SH-SY5Y (cell line): ENCODE measurements at regions not wholly inside any gene's neighbourhood (a gene's known extent, or its start where the extent isn't known, plus 50 kb on each side); places are given as distances from the start of the nearest gene placed in this dataset.

Experiments
- GATA2 ChIP-seq: IDR thresholded peaks from 2 replicates; pipeline ENCODE4 v1.6.1; 2011; ENCODE audit warnings: mild to moderate bottlenecking, low read depth, low read length
- GATA3 ChIP-seq: IDR thresholded peaks from 2 replicates; pipeline ENCODE4 v1.6.1; 2011; ENCODE audit warnings: low read depth, mild to moderate bottlenecking, low read length, moderate library complexity

- TF ChIP-seq GATA3 = no peak
- no peak for TF ChIP-seq GATA2
Measured at GRCh38 chr16:11411059-11411550, 65.8 kb downstream of the RMI2 start.
